Caco-2 (cell line): ENCODE measurements at regions not wholly inside any gene's neighbourhood (a gene's known extent, or its start where the extent isn't known, plus 50 kb on each side); places are given as distances from the start of the nearest gene placed in this dataset.

Experiments used
- BruUV-seq: library from RNA; stranded (reverse); fragments of 400-500 nt; replicated peaks from 2 replicates; lab custom pipeline; 2021; lab: Mats Ljungman, UMichigan
- CTCF ChIA-PET: fragments of 300-600 bp; sonication (Branson Sonifier 250); formaldehyde crosslinking; loops from one replicate; lab custom pipeline; 2022; ENCODE audit warnings: antibody characterized with exemption; lab: Charles Lee
- POLR2A ChIA-PET: fragments of 300-600 bp; sonication (Branson Sonifier 250); formaldehyde crosslinking; loops from one replicate; lab custom pipeline; 2022; ENCODE audit warnings: antibody characterized with exemption; lab: Charles Lee
- DNase-seq, 2 experiments: peaks; one replicate each; pipeline versions ENCODE4 v3.0.0 to v3.0.0-alpha.2; 2020 to 2022
- H3K27me3 ChIP-seq: replicated peaks from 2 replicates; pipeline ENCODE4 v1.6.0; 2011; ENCODE audit warnings: low read length; ENCODE audit not compliant: control insufficient read depth, insufficient read depth
- H3K36me3 ChIP-seq: 2 replicates; pipeline ENCODE4 v1.5.1; 2011; ENCODE audit warnings: low read length; ENCODE audit not compliant: control insufficient read depth, insufficient read depth
- H3K4me1 ChIP-seq: fragments of 250-450 bp; sonication (Bioruptor Pico); 2 replicates; pipeline ENCODE4 v1.5.1; 2020; ENCODE audit warnings: mild to moderate bottlenecking
- H3K4me3 ChIP-seq: 2 replicates; pipeline ENCODE4 v1.5.1; 2011; ENCODE audit warnings: low read depth, mild to moderate bottlenecking, control low read depth, low read length
- H3K9me3 ChIP-seq: fragments of 250-450 bp; sonication (Bioruptor Pico); 2 replicates; pipeline ENCODE4 v1.5.1; 2020; ENCODE audit warnings: mild to moderate bottlenecking, moderate library complexity
- H3K27ac Mint-ChIP-seq: one replicate; pipeline ENCODE4 v1.8.0; 2022; ENCODE audit warnings: mixed read lengths; ENCODE audit not compliant: unreplicated experiment
- H3K27me3 Mint-ChIP-seq: one replicate; pipeline ENCODE4 v1.8.0; 2022; ENCODE audit warnings: mixed read lengths; ENCODE audit not compliant: insufficient read depth, unreplicated experiment
- H3K36me3 Mint-ChIP-seq: one replicate; pipeline ENCODE4 v1.8.0; 2022; ENCODE audit warnings: mild to moderate bottlenecking, mixed read lengths; ENCODE audit not compliant: insufficient read depth, unreplicated experiment
- H3K4me1 Mint-ChIP-seq: one replicate; pipeline ENCODE4 v1.8.0; 2022; ENCODE audit warnings: low read depth, mixed read lengths; ENCODE audit not compliant: unreplicated experiment
- H3K4me3 Mint-ChIP-seq: one replicate; pipeline ENCODE4 v1.8.0; 2022; ENCODE audit warnings: mild to moderate bottlenecking, moderate library complexity, mixed read lengths; ENCODE audit not compliant: unreplicated experiment
- H3K9me3 Mint-ChIP-seq: one replicate; pipeline ENCODE4 v1.8.0; 2022; ENCODE audit warnings: mixed read lengths; ENCODE audit not compliant: unreplicated experiment
- CTCF ChIP-seq, 2 experiments: fragments of 200-600 bp in 1 of 2; IDR thresholded peaks; 1 replicate in 1 of 2; 2 replicates in 1 of 2; pipeline versions ENCODE4 v1.5.1 to v1.8.0; 2011 to 2022; ENCODE audit warnings: antibody characterized with exemption in 1 of 2, control low read depth in 1 of 2, inconsistent platforms in 1 of 2, low read depth in 1 of 2, low read length in 1 of 2, mild to moderate bottlenecking in 1 of 2, moderate library complexity in 1 of 2; ENCODE audit not compliant: insufficient read depth in 1 of 2, severe bottlenecking in 1 of 2, unreplicated experiment in 1 of 2
- intact Hi-C: fragments of 100-400 bp; cut with micrococcal nuclease; formaldehyde crosslinking; loops from one replicate; pipeline ENCODE4 v1.10.0; 2022; ENCODE audit not compliant: unreplicated experiment

- no peak overlapping the region for H3K4me3 ChIP-seq
- ChIA-PET POLR2A (no interaction called here), CTCF (no interaction called here)
- no peaks in the 10 kb centered on the region for H3K9me3 Mint-ChIP-seq
- no peak for DNase-seq
- no peaks in the 10 kb centered on the region for H3K4me1 Mint-ChIP-seq
- no peaks in the 10 kb centered on the region; the same call in 1 of the 2 replicates for H3K27me3 ChIP-seq
- intact Hi-C loops = no loop called here
- no peak overlapping the region for H3K27ac Mint-ChIP-seq
- no TSS peak for BruUV-seq
- no peak overlapping the region for H3K4me3 Mint-ChIP-seq
- H3K27me3 Mint-ChIP-seq = peaks cover 5% of the 10 kb centered on the region
- no peaks in the 10 kb centered on the region for H3K4me1 ChIP-seq
- H3K36me3 ChIP-seq = no peaks in the 10 kb centered on the region
- TF ChIP-seq CTCF (IDR thresholded peaks at IDR 0.05; ENCODE audit: insufficient read depth in 1 of 2, low read depth in 1 of 2, low read length in 1 of 2, severe bottlenecking in 1 of 2, unreplicated experiment in 1 of 2) = no peak
- H3K9me3 ChIP-seq = no peaks in the 10 kb centered on the region
- H3K36me3 Mint-ChIP-seq = no peaks in the 10 kb centered on the region
These were observed 348.7 kb upstream of the LMCD1 start for GRCh38 chr3:8152821-8153418.

GRCh38 chr3:8153800-8154199, 347.8 kb upstream of the LMCD1 start:
- ChIA-PET CTCF (no interaction called here), POLR2A (no interaction called here)
- H3K27me3 Mint-ChIP-seq = peaks cover 11% of the 10 kb centered on the region
- no peaks in the 10 kb centered on the region for H3K36me3 ChIP-seq
- no peak overlapping the region for H3K4me3 Mint-ChIP-seq
- no peaks in the 10 kb centered on the region for H3K9me3 Mint-ChIP-seq
- H3K36me3 Mint-ChIP-seq = no peaks in the 10 kb centered on the region
- H3K4me1 ChIP-seq = no peaks in the 10 kb centered on the region
- H3K9me3 ChIP-seq = no peaks in the 10 kb centered on the region
- DNase-seq = no peak
- no peak overlapping the region for H3K4me3 ChIP-seq
- no peak for TF ChIP-seq CTCF (IDR thresholded peaks at IDR 0.05; ENCODE audit: insufficient read depth in 1 of 2, low read depth in 1 of 2, low read length in 1 of 2, severe bottlenecking in 1 of 2, unreplicated experiment in 1 of 2)
- BruUV-seq = no TSS peak
- no peaks in the 10 kb centered on the region; the same call in 1 of the 2 replicates for H3K27me3 ChIP-seq
- intact Hi-C loops = no loop called here
- H3K27ac Mint-ChIP-seq = no peak overlapping the region
- H3K4me1 Mint-ChIP-seq = no peaks in the 10 kb centered on the region

GRCh38 chr3:8154617-8155016, 347.0 kb upstream of the LMCD1 start:
- intact Hi-C loops = no loop called here
- H3K9me3 ChIP-seq = no peaks in the 10 kb centered on the region
- H3K4me1 ChIP-seq = no peaks in the 10 kb centered on the region
- no peaks in the 10 kb centered on the region for H3K36me3 ChIP-seq
- peaks cover 11% of the 10 kb centered on the region for H3K27me3 Mint-ChIP-seq
- no peak overlapping the region for H3K4me3 ChIP-seq
- no peak overlapping the region for H3K27ac Mint-ChIP-seq
- H3K9me3 Mint-ChIP-seq = no peaks in the 10 kb centered on the region
- CTCF ChIA-PET = no interaction called here
- DNase-seq = no peak
- POLR2A ChIA-PET = no interaction called here
- H3K4me1 Mint-ChIP-seq = no peaks in the 10 kb centered on the region
- H3K4me3 Mint-ChIP-seq = no peak overlapping the region
- BruUV-seq = no TSS peak
- H3K27me3 ChIP-seq = no peaks in the 10 kb centered on the region; the same call in 1 of the 2 replicates
- no peak for TF ChIP-seq CTCF (IDR thresholded peaks at IDR 0.05; ENCODE audit: insufficient read depth in 1 of 2, low read depth in 1 of 2, low read length in 1 of 2, severe bottlenecking in 1 of 2, unreplicated experiment in 1 of 2)
- H3K36me3 Mint-ChIP-seq = no peaks in the 10 kb centered on the region
